ENCODE measurements at regions not wholly inside any gene's neighbourhood (a gene's known extent, or its start where the extent isn't known, plus 50 kb on each side); places are given as distances from the start of the nearest gene placed in this dataset.
"Not testable (repeated sequence)": the region's sequence is repeated elsewhere in the genome, so short reads cannot be mapped to it uniquely, and the experiment has no call there.

GRCh38 chr6:126204126-126204525 lies 135.8 kb upstream of the CENPW start:
- DNase-seq (ENCODE audit: low read depth) = no peak

GRCh38 chr6:126204598-126204997 lies 135.3 kb upstream of the CENPW start:
- no peak for DNase-seq (ENCODE audit: low read depth)

DNA sequence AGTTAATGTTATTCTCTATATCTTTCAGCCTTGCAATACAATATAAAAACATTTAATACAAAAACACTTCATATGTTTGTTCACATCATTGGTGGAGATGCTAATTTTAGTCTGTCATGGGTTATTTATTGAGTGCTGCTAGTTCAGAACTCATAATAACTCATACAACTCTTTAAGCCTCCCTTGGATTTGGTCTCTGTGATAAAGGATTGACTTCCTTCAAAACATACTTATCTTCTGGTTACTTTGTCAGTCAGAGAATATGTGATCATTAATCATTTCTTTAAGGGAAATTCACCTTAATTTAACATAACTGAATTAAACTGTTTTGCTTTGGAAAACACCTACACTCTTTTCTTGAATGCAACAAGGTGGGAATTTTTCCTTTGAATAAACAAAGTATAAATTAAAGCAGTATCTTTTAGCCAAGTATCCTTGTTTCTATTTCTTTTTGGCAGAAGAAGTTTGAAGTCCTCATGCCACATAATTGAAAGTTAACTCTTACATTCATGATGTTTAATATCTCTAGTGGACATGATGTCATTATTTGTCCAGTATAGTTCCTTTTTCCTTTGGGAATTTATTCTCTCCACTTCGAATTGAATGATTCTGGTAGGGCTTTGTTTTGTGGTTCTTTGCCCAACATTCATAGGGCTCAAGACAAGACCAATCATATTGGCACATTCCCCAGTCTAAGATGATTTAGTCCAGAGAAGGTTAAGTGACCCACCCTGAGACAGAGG lies 133.2 kb upstream of the CENPW start:
- DNase-seq (ENCODE audit: low read depth) = no peak

DNA sequence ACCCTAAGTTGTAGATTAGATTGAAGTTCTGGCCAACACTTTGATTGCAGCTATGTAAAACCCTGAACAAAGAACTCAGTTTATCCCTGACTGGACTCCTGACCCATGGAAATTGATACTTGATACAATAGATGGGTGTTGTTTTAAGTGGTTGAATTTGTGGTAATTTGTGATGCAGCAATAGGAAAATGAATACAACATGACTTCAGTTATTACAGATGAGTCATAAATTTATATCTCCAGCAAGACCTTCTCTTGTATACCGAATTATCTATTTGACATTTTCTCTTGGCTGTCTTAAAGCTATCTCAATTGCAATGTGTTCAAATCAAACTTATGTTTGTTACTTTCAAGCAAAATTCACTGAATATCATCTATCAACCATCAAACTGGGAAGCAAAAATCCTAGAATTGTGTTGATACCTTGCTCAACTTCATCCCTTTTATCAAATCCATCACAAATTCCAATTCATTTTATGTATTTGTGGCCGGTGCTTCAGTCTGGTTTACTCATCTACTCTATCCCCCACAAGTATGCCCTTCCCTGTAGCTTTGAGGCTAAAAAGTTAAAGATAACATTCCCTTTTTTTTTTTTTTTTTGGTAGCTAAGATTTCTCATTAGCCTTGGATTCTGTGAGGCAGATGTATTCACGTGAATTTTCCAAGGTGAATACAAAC lies 129.4 kb upstream of the CENPW start:
- DNase-seq (ENCODE audit: low read depth) = no peak

DNA sequence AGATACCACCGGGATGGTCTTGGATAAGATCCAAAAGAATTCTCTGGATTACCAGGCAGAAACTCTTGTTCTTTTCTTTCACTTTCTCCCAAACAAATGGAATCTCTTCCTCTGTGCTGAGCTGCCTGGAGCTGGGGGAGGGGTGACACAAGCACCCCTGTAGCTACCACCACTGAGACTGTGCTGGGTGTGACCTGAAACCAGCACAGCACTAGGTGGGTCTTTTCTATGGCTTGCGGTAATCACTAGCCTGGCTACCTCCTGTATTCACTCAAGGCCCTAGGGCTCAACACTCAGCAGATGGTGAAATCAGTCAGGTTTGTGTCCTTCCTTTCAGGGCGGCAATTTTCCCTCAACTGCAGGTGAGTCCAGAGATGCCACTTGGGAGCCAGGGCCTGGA lies 122.4 kb upstream of the CENPW start:
- no peak for DNase-seq (ENCODE audit: low read depth)

DNA sequence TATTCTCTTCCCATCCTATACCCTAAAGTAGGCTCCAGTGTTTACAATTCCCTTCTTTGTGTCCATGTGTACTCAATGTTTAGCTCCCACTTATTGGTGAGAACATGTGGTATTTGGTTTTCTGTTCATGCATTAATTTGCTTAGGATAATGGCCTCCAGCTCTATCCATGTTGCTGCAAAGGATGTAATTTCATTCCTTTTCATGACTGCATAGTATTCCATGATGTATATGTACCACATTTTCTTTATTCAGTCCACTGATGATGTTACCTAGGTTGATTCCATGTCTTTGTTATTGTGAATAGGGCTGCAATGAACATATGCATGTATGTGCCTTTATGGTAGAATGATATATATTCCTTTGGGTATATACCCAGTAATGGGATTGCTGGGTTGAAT lies 119.0 kb upstream of the CENPW start:
- not testable (repeated sequence) for DNase-seq (ENCODE audit: low read depth)

DNA sequence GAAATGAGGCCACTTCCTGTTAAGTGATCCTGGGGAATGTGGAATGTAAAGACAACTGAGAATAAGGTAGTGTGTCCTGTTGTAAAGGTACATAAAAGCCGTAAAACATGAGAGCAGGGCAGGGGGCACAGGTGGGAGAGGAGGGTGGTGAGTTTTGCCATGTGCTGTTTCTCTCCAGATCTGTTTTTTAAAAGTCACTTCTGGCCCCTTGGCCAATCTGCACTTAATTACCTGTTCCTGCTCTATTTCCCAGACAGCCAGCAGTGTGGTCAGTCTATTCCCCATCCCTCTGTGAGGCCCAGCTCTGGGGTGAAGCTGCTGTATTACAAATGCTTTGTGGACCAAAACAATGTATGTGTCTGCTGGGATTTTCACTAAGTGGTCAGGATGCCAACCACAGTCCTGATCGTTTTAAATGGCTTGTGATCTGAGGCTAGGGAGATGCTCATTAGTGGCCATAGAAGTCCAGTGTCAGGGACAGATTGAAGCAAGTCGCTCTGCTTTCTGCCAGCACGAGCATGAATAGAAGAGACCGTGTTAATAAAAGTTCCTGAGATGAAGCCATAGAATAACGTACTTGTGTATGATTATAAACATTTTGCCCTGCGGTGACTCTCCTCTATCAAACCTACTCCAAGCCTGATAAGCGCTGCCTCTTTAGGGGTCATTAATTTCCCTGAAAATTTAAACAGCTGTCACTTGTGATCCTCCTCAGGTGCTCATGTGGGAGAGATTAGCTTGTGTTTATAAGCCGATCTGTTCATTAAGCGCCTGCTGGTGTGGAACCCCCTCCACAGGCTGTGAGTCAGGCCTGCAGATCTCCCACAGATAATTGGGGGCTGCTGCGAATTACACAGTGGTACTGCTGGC lies 111.8 kb upstream of the CENPW start:
- DNase-seq (ENCODE audit: low read depth) = no peak

DNA sequence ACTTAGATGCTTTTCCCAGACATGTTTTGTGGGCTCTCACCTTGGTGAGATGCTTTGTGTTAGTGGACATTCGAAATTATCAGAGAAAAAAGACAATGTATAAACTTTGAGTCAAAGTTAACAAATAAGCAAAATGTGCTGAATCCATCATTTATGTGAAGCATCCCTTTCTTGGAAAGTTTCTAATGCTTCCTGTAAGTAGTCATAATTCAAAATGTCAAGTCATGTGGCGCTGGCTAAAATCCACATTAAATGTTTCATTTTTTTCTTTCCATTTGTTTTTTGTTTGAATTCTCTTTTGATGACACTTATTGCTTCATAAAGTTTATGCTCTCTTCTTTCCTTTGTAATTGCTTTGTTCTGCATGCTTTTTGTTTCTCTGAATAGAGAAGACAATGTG lies 107.2 kb upstream of the CENPW start:
- no peak for DNase-seq (ENCODE audit: low read depth)

DNA sequence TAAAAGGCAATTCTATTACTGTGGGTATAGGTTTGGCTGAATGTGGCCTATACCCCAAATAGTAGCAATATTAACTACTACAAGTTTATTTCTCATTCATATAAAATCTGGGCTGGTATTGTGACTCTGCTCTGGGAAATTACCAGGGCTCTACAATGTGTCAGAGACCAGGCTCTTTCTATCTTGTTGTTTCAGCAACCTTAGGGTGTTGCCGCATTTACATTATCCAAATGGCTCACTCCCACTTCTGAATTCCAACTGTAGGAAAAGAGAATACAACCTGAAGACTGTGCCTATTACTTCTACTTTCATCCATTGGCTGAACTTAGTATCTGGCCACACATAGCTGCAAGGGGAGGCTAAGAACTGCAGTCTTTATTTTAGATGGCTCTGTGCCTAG lies 106.7 kb upstream of the CENPW start:
- no peak for DNase-seq (ENCODE audit: low read depth)

GRCh38 chr6:126235363-126235762 lies 104.6 kb upstream of the CENPW start:
- no peak for DNase-seq (ENCODE audit: low read depth)

DNA sequence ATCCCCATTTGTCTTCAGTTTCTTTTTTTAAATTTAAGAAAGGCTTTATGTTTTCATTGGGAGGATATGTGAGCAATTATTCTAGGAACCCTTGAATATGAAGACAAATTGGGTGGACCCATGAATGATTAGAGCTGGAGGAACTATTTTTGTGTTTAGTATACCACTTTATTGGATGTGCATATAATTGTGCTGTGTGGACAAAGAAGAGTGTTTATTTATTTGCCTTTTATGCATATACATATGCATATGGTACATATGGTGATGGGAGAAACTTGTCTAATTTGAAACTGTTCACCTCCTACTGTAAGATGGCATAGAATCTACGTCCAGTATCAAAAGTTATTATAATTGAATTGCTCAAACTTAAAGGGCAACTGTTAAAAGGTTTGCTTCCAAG lies 94.8 kb upstream of the CENPW start:
- no peak for DNase-seq (ENCODE audit: low read depth)

- no peak for DNase-seq (ENCODE audit: low read depth)
Observed at GRCh38 chr6:126252154-126252553, 87.8 kb upstream of the CENPW start.

GRCh38 chr6:126253431-126253830 lies 86.5 kb upstream of the CENPW start:
- DNase-seq (ENCODE audit: low read depth) = no peak

DNA sequence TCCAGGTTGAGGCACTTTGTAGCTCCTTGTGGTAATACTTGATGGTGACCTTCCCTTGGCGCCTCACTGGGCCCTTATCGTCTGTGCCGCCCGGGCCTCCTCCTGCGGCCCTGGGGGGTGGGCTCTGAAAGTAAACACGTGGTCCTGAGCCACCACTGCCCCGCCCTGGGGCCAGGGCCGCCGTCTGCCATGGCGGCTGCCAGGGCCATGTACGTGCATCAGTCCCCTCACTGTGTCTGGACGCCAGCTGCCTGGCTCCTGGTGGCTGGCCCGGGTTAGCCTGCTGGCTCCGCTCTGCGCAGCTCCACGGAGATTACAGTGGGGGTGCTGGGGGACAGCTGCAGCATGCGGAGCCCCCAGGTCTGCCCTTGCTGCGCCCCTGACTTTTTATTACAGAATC lies 81.8 kb upstream of the CENPW start:
- no peak for DNase-seq (ENCODE audit: low read depth)

GRCh38 chr6:126261792-126262421 lies 78.0 kb upstream of the CENPW start:
- DNase-seq (ENCODE audit: low read depth) = no peak

- no peak for DNase-seq (ENCODE audit: low read depth)
Observed at GRCh38 chr6:126264265-126264664, 75.7 kb upstream of the CENPW start.

- DNase-seq (ENCODE audit: low read depth) = no peak
Observed at GRCh38 chr6:126266664-126267063, 73.3 kb upstream of the CENPW start.

DNA sequence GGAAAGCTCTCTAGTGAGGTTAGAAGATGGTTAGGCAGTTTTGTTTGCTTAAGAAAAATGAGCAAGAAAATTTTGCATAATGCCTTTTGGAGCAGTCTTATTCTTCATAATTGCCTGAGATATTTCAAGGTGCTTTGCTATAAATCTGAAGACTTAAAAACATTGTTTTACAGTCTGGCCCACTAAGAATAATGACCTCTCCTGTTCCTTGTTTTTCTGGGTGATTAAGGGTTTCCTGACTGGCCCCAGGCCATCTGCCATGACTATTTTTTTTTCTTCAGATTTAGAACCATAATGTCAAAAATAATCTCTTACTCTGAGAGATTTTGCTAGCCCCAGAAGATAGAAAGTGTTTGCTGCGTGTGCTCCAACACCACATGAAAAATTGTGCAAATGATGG lies 72.3 kb upstream of the CENPW start:
- no peak for DNase-seq (ENCODE audit: low read depth)

GRCh38 chr6:126268092-126268491 lies 71.8 kb upstream of the CENPW start:
- no peak for DNase-seq (ENCODE audit: low read depth)

DNA sequence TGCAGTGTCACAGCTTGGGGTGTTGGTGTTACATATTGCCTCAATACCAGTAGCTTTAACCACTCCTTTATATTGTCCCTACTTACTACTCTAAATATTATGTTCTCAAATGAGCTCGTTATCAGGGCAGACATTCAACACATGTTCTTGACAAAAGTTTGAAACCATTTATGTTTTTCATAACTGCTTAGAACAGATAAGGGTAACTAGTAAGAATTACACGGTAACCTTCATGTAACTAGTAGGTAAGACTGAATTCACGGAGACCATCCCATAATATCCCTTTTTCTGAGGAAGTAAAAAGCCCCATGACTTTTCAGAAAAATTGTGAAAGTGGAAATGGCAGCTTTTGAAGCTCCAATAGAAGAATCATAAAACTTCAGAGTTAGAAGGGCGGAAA lies 59.6 kb upstream of the CENPW start:
- no peak for DNase-seq (ENCODE audit: low read depth)

GRCh38 chr6:126285871-126286365 lies 54.0 kb upstream of the CENPW start:
- DNase-seq (ENCODE audit: low read depth) = no peak
